ENCODE measurements at regions not wholly inside any gene's neighbourhood (a gene's known extent, or its start where the extent isn't known, plus 50 kb on each side); places are given as distances from the start of the nearest gene placed in this dataset.

- TF ChIP-seq CTCF (IDR thresholded peaks at IDR 0.05; ENCODE audit: insufficient read depth, low read length, poor library complexity, severe bottlenecking) (no peak), EZH2phosphoT487 (conservative IDR thresholded peaks at IDR 0.05; ENCODE audit: low read length) (no peak)
Measured at GRCh38 chr4:120218981-120219380, 152.3 kb upstream of the MAD2L1 start.
